ENCODE measurements at regions not wholly inside any gene's neighbourhood (a gene's known extent, or its start where the extent isn't known, plus 50 kb on each side); places are given as distances from the start of the nearest gene placed in this dataset.
A peak's percentile ranks its signal among the peaks of the same experiment; 100 is the strongest.

DNA sequence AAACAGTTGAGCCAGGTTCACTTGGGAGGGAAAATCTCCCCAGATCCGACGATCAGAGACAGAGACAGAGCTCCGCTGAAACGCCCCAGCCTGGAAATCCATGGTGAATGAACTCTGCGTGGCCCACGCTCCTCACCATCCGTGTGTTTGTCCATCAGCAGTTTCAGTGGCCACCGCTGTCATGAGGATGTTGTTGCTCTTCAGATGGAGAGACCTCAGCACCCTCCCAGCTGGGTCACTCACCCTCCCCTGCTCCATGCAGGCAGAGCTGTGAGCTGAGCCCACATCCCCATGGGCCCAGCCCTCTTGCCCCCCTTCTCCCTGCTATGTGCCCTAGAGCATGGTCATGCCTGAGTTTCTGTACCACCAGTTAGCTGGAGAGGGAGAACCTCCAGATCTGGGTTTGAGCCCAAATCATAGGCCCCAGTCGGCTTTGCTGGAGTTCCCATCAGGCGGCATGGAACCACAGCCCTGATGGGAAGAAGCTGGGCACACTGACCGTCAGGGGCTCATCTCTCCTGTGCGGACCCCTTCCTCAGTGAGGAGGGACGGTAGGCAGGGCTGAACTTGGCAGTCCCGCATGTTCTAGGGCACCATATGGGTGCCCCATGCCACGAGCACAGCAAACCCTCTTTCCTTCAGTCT is 154.4 kb upstream of the COL5A1 start:
- DNase-seq (ENCODE audit: low read depth) = no peak

DNA sequence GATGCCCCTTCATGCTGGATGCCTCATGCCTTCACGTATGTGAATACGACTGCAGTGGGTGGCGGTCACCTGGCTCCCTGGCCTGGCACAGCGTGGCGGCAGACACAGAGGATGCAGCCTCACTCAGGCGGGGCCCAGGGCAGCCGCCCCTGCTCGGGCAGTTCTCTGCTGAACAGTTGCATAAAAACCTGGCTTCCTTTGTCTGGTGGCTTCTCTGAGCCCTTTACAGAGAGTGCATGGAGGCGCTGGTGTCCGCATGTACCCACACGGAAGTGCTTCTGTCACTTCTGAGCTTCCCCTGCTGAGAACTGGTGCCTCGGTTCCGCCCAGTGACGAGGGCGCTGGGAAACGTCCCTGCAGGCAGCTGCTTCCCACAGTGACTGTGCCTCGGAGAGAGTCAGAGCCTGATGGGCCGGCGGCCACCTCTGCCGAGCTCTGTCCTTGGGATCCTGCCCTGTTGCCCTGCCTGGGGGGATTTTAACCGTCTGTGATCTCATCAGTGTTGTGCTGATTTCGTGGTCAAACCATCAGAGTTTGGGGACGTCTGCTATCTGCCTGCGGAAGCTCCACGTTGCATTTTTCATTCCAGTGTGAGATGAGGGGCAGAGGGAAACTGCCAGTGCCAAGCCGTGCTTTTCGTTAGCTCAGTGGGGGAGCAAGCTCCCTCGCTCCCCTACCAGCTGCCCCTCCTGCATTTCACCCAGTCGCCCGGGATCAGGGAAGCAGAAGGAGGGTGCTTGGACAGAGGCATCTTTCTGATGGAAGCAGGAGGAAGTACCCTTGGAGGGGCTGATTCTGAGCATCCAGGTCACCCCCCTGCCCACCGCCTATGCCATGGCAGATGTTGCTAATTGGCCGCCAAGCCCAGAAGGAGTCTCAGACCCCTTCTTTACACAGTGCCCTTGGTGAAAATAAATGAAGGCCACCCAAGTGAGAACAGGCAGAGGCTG is 153.0 kb upstream of the COL5A1 start:
- no peak for DNase-seq (ENCODE audit: low read depth)

DNA sequence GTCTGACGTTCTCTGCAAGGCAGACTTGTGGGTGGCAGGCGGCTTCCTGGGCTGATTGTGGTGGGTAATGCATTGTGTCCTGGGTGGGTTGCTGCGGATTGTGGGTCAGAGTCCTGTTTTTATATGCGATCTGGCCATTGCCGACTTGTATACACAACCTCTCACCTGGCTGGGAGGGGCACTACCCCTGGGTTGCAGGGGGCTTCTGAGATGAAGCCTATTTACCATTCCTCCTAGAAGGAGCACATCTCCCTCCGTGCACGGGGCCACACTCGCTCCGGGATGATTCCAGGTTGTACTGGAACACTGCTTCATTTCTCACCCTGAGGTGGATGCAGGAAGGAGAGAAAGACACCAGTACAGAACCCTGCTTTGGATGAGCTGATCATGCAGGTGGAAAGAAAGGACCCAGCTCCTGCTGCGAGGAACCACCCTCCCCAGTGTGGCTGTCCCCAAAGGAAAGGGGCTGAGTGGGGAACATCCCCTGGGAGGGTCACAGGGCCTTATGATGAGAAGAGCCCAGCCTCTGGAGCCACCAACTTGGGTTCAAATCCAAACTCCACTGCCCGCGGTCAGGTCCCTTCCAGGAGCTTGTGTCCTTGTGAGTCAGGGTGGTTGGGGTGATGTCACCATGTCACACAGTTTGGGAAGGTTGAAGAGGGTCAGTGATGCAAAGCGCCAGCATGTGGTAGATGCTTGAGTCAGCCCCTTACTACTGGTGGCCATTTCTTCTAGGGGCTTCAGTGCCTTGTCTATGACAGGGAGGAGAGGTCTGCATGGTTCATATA is 151.8 kb upstream of the COL5A1 start:
- no peak for DNase-seq (ENCODE audit: low read depth)

- DNase-seq (ENCODE audit: low read depth) = no peak
These were observed 151.2 kb upstream of the COL5A1 start for GRCh38 chr9:134490446-134490845.

- DNase-seq (ENCODE audit: low read depth) = no peak
These were observed 150.3 kb upstream of the COL5A1 start for GRCh38 chr9:134491196-134491835.

DNA sequence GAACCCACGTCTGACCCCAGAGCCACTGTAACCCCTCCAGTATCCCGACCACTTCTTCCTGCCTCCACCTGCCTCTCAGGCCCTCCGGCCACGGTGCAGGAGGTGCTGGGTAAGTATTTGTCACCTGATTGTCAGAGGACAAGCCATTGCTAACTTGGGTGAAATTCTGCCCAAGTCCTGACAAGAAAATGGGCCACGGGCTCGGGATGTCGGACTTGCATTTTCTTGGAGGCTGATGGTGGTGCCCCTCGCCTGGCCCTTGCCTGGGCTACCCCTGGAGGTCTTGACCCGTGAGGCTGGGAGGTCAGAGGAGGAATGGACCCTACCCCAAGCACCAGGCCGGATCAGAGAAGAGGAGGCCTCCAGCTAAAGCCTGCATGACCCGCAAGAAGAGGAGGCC is 149.7 kb upstream of the COL5A1 start:
- DNase-seq (ENCODE audit: low read depth) = no peak

DNA sequence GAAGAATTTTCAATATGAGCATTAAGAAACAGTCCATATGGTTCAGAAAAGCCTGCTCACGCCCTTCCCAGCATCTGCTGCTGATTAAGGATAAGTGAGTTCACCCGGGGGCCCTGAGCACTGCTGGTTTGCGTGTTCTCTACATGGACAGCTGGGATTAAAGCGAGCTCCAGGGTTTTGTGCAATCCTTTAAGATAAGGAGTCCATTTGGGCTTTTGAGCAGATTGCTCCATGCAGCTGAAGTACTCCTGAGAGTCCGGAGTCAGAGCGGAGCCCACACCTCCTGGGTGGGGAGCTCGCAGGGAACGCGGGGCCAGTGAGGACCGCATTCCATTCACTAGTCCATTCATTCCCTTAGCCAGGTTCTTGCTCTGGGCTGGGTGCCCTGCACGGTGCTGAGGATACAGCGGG is 149.3 kb upstream of the COL5A1 start:
- DNase-seq (ENCODE audit: low read depth) = peak; percentile 84

DNA sequence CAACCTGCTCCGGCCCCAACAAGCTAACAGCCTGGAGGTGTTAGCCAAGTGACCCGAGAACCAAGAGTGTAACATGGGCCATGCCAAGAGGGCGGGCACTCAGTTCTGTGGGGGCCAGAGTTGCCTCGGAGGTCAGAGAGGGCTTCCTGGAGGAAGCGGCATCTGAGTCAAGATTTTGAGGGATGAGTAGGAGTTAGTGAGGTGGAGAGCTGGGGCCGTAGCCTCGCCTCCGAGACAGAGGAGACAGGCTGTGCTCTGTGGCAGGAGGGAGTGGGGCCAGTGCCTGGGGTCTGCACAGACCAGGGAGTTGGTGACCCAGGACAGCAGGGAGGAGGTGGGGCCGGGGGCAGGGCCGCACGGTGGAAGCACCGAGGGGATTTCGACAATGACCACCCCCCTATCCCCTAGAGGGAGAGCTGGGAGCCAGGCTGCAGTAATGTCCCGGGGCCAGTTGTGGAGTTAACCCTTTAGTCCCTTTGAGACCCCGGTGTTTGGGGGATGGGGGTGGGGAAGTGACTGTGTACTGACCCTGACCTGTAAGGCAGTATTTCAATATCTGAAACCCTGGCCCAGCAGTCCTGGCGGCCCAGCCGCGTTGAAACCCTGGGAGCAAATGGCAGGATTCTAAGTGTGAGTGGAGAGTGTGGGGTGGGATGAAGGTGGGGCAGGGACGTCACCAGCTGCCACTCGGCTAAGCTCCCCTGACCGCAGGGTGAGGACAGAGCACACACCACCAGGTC is 148.7 kb upstream of the COL5A1 start:
- no peak for DNase-seq (ENCODE audit: low read depth)

DNA sequence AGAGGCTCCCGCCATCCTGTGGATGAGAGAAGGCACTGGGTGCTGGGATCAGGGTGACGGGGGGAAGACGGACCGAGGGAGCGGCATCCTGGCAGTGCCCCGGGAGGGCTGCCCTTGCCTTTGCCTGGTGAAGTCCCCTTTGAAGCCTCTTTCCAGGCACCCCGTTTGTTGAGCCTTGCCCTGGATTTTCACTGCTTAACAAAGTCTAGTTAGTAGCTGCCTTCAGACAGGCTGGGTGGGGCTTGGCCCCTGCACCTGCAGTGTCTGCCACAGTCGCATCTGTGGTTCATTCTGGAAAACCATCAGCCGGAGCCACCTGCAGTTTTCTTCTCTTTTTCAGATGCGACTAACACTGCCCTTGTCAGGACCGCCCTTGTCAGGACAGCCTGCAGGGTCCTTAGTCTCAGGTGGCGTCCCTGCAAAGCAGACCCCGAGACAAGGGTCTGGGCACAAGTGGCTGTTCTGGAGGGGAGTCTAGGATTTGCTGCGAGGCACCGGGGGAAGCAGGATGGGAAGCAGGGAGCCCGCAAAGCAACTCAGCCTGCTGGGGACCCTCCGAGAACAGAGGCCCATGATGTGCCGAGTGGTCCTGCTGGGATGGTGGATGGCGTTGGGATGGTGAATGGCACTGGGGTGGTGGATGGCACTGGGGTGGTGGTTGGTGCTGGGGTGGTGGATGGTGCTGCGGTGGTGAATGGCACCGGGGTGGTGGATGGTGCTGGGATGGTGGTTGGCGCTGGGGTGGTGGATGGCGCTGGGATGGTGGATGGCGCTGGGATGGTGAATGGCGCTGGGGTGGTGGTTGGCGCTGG is 147.9 kb upstream of the COL5A1 start:
- DNase-seq (ENCODE audit: low read depth) = no peak

DNA sequence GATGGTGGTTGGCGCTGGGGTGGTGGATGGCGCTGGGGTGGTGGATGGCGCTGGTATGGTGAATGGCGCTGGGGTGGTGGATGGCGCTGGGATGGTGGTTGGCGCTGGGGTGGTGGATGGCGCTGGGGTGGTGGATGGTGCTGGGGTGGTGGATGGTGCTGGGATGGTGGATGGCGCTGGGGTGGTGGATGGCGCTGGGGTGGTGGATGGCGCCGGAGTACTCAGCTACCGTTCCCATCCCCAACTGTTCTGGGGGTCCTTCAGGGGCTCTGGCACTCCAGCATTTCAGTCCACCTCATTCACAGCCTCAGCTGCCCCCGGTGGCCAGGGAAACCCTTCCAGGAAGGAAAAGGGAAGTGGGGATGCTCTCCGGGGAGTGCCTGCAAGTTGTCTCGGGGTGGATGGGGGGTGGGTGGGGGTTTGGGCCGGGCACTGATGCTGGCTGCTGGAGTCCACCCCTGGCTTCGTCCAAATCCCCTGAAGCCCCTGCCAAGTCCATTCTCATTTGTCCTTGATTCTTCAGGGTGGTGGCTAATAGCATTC is 147.3 kb upstream of the COL5A1 start:
- DNase-seq (ENCODE audit: low read depth) = no peak

DNA sequence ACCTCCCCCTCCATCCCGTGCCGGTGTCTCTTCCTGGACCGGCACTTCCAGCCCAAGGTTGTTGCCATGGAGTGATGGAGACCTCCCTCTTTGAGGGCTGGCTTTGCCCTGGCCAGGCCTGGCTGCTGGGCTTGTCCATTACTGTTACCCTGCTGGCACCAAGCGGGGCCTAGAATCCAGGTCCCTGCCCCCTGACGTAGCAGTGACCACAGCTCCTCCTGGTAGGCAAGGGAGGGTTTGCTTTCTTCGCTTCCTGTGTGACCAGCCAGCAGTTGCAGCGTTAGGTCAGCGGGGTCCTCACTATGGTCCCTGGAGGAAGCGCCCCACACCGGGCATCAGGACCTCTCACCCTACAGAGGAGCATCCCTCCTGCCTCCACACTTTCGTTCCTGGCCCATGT is 146.7 kb upstream of the COL5A1 start:
- no peak for DNase-seq (ENCODE audit: low read depth)

DNA sequence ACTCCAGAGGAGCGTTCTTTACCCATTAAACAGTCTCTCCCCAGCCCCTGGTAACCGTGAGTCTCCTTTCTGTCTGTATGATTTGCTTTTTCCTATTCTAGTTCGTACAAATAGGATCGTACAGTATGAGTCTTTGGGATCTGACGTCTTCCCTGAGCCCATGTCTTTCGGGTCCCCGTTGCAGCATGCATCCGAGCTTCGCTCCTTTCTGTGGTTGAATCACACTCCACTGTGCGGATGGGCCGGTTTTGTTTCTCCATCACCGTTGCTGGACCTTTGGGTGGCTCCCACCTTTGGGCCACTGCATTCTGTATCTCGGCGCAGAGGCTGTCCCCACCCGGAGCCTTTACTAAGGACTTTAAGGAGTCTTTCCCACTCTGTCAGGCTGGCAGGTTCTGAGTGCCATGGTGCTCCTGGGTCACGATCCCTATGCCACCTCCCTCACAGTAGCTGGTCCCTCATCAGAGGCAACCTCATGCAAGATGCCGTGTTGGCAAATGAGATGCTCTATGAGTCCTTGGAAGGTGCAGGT is 145.7 kb upstream of the COL5A1 start:
- no peak for DNase-seq (ENCODE audit: low read depth)

- DNase-seq (ENCODE audit: low read depth) = peak; percentile 41
These were observed 145.0 kb upstream of the COL5A1 start for GRCh38 chr9:134496413-134497282.

GRCh38 chr9:134497283-134497860 is 144.2 kb upstream of the COL5A1 start:
- no peak for DNase-seq (ENCODE audit: low read depth)

- DNase-seq (ENCODE audit: low read depth) = no peak
These were observed 142.8 kb upstream of the COL5A1 start for GRCh38 chr9:134498814-134499166.

GRCh38 chr9:134500931-134501760 is 140.5 kb upstream of the COL5A1 start:
- DNase-seq (ENCODE audit: low read depth) = peak; percentile 28

DNA sequence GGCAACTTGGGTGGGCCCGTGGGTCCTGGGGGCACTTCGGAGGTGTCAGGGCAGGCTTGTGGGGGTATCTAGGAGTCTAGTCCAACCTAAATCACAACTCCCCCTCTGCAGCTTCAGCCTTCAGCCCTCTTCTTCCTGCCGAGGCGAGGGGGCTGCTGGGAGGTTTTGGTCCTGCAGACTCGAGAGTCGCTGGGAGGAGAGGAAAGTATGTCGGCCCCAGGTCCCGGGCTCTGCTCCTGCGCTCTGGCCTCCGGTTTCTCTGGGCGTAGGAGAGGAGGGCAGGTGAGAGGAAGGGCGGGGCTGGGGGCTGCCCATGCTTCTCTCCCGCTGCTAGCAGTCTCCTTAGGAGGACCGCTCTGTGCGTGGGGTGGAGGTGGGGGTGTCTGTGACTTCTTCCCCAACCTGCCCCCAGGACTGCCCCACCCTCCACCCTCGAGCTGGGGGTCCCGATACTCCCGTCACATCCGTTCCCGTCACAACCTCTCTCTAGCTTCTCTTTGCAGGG is 139.8 kb upstream of the COL5A1 start:
- no peak for DNase-seq (ENCODE audit: low read depth)

All from iris pigment epithelial cell (primary cell).